ENCODE measurements at regions not wholly inside any gene's neighbourhood (a gene's known extent, or its start where the extent isn't known, plus 50 kb on each side); places are given as distances from the start of the nearest gene placed in this dataset.
A peak's percentile ranks its signal among the peaks of the same experiment; 100 is the strongest.

GRCh38 chr4:3365326-3365725 lies 72.5 kb downstream of the RGS12 start:
- peak overlapping the region in 1 of 4 donors; percentile 59 for H3K4me3 Mint-ChIP-seq
- peaks cover 13 to 72% (median 16%) of the 10 kb centered on the region in 4 donors for H3K4me1 Mint-ChIP-seq
- H3K9me3 Mint-ChIP-seq: no peaks in the 10 kb centered on the region

GRCh38 chr4:3365871-3366842 lies 73.3 kb downstream of the RGS12 start:
- peaks cover 5 to 71% (median 15%) of the 10 kb centered on the region in 4 donors for H3K4me1 Mint-ChIP-seq
- H3K36me3 Mint-ChIP-seq: no peaks in the 10 kb centered on the region
- DNase-seq (no peak), ATAC-seq (ENCODE audit: low read depth in 2 of 2) (no peak)
- no peaks in the 10 kb centered on the region for H3K36me3 ChIP-seq (ENCODE audit: control insufficient read depth, insufficient read depth, low read length)
- H3K9me3 ChIP-seq (ENCODE audit: control insufficient read depth in 2 of 2, low read length in 2 of 2): no peaks in the 10 kb centered on the region
- H3K27me3 ChIP-seq (ENCODE audit: control insufficient read depth, insufficient read depth, low read length): no peaks in the 10 kb centered on the region
- no peak overlapping the region for H3K4me3 Mint-ChIP-seq
- H3K4me3 ChIP-seq (ENCODE audit: low read depth, low read length): no peak overlapping the region
- H3K27me3 Mint-ChIP-seq: peaks cover 7% of the 10 kb centered on the region
- H3K27ac Mint-ChIP-seq: peak overlapping the region in 1 of 3 donors; percentile 73
- no peaks in the 10 kb centered on the region for H3K9me3 Mint-ChIP-seq
- H3K4me1 ChIP-seq (ENCODE audit: control insufficient read depth, insufficient read depth, low read length, poor library complexity, severe bottlenecking): peaks cover 20% of the 10 kb centered on the region
- no peak overlapping the region for H3K27ac ChIP-seq (ENCODE audit: insufficient read depth, low read length, poor library complexity, severe bottlenecking)

More at GRCh38 chr4:3365326-3365725, 72.5 kb downstream of the RGS12 start:
- Histone ChIP-seq H3K4me3 (ENCODE audit: low read depth, low read length) (no peak overlapping the region), H3K4me1 (ENCODE audit: control insufficient read depth, insufficient read depth, low read length, poor library complexity, severe bottlenecking) (peaks cover 18% of the 10 kb centered on the region), H3K9me3 (ENCODE audit: control insufficient read depth in 2 of 2, low read length in 2 of 2) (no peaks in the 10 kb centered on the region), H3K27me3 (ENCODE audit: control insufficient read depth, insufficient read depth, low read length) (no peaks in the 10 kb centered on the region), H3K36me3 (ENCODE audit: control insufficient read depth, insufficient read depth, low read length) (no peaks in the 10 kb centered on the region), H3K27ac (ENCODE audit: insufficient read depth, low read length, poor library complexity, severe bottlenecking) (no peak overlapping the region)
- H3K27ac Mint-ChIP-seq: no peak overlapping the region
- no peaks in the 10 kb centered on the region for H3K36me3 Mint-ChIP-seq
- DNase-seq (no peak), ATAC-seq (ENCODE audit: low read depth in 2 of 2) (no peak)
- H3K27me3 Mint-ChIP-seq: peaks cover 7% of the 10 kb centered on the region

- H3K4me3 Mint-ChIP-seq: no peak overlapping the region
- H3K27me3 Mint-ChIP-seq: peaks cover 7% of the 10 kb centered on the region
- no peaks in the 10 kb centered on the region for H3K36me3 Mint-ChIP-seq
Observed at GRCh38 chr4:3366893-3367775, 74.3 kb downstream of the RGS12 start.

GRCh38 chr4:3367866-3368265 lies 73.9 kb upstream of the HGFAC start:
- DNase-seq: no peak
- no peaks in the 10 kb centered on the region for H3K9me3 Mint-ChIP-seq
- Histone ChIP-seq H3K9me3 (ENCODE audit: control insufficient read depth in 2 of 2, low read length in 2 of 2) (no peaks in the 10 kb centered on the region), H3K36me3 (ENCODE audit: control insufficient read depth, insufficient read depth, low read length) (no peaks in the 10 kb centered on the region), H3K4me3 (ENCODE audit: low read depth, low read length) (no peak overlapping the region), H3K27ac (ENCODE audit: insufficient read depth, low read length, poor library complexity, severe bottlenecking) (no peak overlapping the region), H3K4me1 (ENCODE audit: control insufficient read depth, insufficient read depth, low read length, poor library complexity, severe bottlenecking) (peaks cover 20% of the 10 kb centered on the region), H3K27me3 (ENCODE audit: control insufficient read depth, insufficient read depth, low read length) (no peaks in the 10 kb centered on the region)
- H3K4me3 Mint-ChIP-seq: no peak overlapping the region
- ATAC-seq (ENCODE audit: low read depth in 2 of 2): no peak
- H3K4me1 Mint-ChIP-seq: peaks cover 5 to 67% (median 14%) of the 10 kb centered on the region in 4 donors
- peaks cover 7% of the 10 kb centered on the region for H3K27me3 Mint-ChIP-seq
- no peak overlapping the region for H3K27ac Mint-ChIP-seq
- no peaks in the 10 kb centered on the region for H3K36me3 Mint-ChIP-seq

More at GRCh38 chr4:3366893-3367775, 74.3 kb downstream of the RGS12 start:
- Histone ChIP-seq H3K27ac (ENCODE audit: insufficient read depth, low read length, poor library complexity, severe bottlenecking) (no peak overlapping the region), H3K36me3 (ENCODE audit: control insufficient read depth, insufficient read depth, low read length) (no peaks in the 10 kb centered on the region), H3K27me3 (ENCODE audit: control insufficient read depth, insufficient read depth, low read length) (no peaks in the 10 kb centered on the region), H3K9me3 (ENCODE audit: control insufficient read depth in 2 of 2, low read length in 2 of 2) (no peaks in the 10 kb centered on the region), H3K4me1 (ENCODE audit: control insufficient read depth, insufficient read depth, low read length, poor library complexity, severe bottlenecking) (peaks cover 20% of the 10 kb centered on the region), H3K4me3 (ENCODE audit: low read depth, low read length) (no peak overlapping the region)
- peak overlapping the region in 2 of 3 donors; percentile 46 to 60 for H3K27ac Mint-ChIP-seq
- H3K4me1 Mint-ChIP-seq: peaks cover 5 to 67% (median 15%) of the 10 kb centered on the region in 4 donors
- no peak for ATAC-seq (ENCODE audit: low read depth in 2 of 2)
- no peaks in the 10 kb centered on the region for H3K9me3 Mint-ChIP-seq
- DNase-seq: no peak

- Mint-ChIP-seq H3K9me3 (no peaks in the 10 kb centered on the region), H3K27me3 (peaks cover 7% of the 10 kb centered on the region), H3K27ac (no peak overlapping the region), H3K36me3 (no peaks in the 10 kb centered on the region), H3K4me3 (no peak overlapping the region), H3K4me1 (peaks cover 5 to 66% (median 13%) of the 10 kb centered on the region in 4 donors)
- H3K36me3 ChIP-seq (ENCODE audit: control insufficient read depth, insufficient read depth, low read length): no peaks in the 10 kb centered on the region
- DNase-seq (no peak), ATAC-seq (ENCODE audit: low read depth in 2 of 2) (no peak)
- H3K4me1 ChIP-seq (ENCODE audit: control insufficient read depth, insufficient read depth, low read length, poor library complexity, severe bottlenecking): peaks cover 20% of the 10 kb centered on the region
- H3K4me3 ChIP-seq (ENCODE audit: low read depth, low read length): no peak overlapping the region
- no peaks in the 10 kb centered on the region for H3K27me3 ChIP-seq (ENCODE audit: control insufficient read depth, insufficient read depth, low read length)
- H3K27ac ChIP-seq (ENCODE audit: insufficient read depth, low read length, poor library complexity, severe bottlenecking): no peak overlapping the region
- no peaks in the 10 kb centered on the region for H3K9me3 ChIP-seq (ENCODE audit: control insufficient read depth in 2 of 2, low read length in 2 of 2)
Observed at GRCh38 chr4:3368334-3368733, 73.4 kb upstream of the HGFAC start.

GRCh38 chr4:3368841-3369760 lies 72.7 kb upstream of the HGFAC start:
- H3K27ac Mint-ChIP-seq: peak overlapping the region in 2 of 3 donors; percentile 41 to 79
- H3K4me1 Mint-ChIP-seq: peaks cover 5 to 70% (median 14%) of the 10 kb centered on the region in 4 donors

More at GRCh38 chr4:3368841-3369760, 72.7 kb upstream of the HGFAC start:
- Histone ChIP-seq H3K36me3 (ENCODE audit: control insufficient read depth, insufficient read depth, low read length) (no peaks in the 10 kb centered on the region), H3K27ac (ENCODE audit: insufficient read depth, low read length, poor library complexity, severe bottlenecking) (no peak overlapping the region), H3K9me3 (ENCODE audit: control insufficient read depth in 2 of 2, low read length in 2 of 2) (no peaks in the 10 kb centered on the region), H3K4me1 (ENCODE audit: control insufficient read depth, insufficient read depth, low read length, poor library complexity, severe bottlenecking) (peaks cover 20% of the 10 kb centered on the region), H3K27me3 (ENCODE audit: control insufficient read depth, insufficient read depth, low read length) (no peaks in the 10 kb centered on the region), H3K4me3 (ENCODE audit: low read depth, low read length) (peak overlapping the region; percentile 54)
- ATAC-seq (ENCODE audit: low read depth in 2 of 2): peak in 1 of 2 donors; percentile 25
- Mint-ChIP-seq H3K36me3 (no peaks in the 10 kb centered on the region), H3K4me3 (peak overlapping the region; percentile 29 to 78 (median 46)), H3K9me3 (no peaks in the 10 kb centered on the region), H3K27me3 (peaks cover 7% of the 10 kb centered on the region)
- DNase-seq: no peak

All from CD4-positive, CD25-positive, alpha-beta regulatory T cell (primary cell).